Kasumi-1 (cell line): ENCODE measurements at regions not wholly inside any gene's neighbourhood (a gene's known extent, or its start where the extent isn't known, plus 50 kb on each side); places are given as distances from the start of the nearest gene placed in this dataset.
"Not testable (repeated sequence)": the region's sequence is repeated elsewhere in the genome, so short reads cannot be mapped to it uniquely, and the experiment has no call there.

Experiments used
- DNase-seq, 2 experiments: peaks; one replicate each; lab custom pipeline; 2025; lab: John Stamatoyannopoulos, UW

DNA sequence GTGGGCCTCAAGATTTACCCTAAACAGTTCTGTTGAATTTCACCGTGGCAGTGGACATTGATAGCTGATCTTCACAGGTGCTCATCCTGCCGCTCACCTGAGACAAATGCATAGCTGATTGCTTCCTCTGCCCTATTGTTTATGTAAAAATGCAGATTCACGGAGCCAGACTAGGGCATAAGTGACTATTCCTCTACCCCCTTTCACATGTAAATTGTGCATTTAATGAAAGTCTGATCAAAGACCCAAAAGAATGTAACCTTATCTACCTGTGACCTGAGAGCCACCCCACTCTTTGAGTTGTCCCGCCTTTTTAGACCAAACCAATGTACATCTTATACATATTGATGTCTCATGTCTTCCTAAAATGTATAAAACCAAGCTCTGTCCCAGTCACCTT lies 312.4 kb upstream of the CDH5 start:
- DNase-seq: no peak

DNA sequence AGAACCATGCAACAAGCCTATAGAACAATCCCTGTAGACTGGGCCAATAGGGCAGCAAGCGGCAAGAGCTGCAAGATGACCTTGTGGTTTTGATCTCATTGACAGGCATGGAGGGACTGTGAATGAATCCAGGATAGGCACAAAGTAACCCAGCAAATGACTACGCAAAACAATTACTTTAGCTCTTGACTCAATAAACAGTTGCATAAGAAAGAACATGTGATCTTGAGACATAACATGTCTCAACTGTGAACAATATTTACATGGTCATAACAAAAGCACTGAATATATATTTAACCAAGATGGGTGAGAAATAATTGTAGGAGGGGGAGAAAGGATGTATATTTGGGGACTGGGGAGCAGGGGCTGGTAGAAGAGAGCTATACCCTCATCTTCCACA lies 313.7 kb upstream of the CDH5 start:
- DNase-seq: no peak

DNA sequence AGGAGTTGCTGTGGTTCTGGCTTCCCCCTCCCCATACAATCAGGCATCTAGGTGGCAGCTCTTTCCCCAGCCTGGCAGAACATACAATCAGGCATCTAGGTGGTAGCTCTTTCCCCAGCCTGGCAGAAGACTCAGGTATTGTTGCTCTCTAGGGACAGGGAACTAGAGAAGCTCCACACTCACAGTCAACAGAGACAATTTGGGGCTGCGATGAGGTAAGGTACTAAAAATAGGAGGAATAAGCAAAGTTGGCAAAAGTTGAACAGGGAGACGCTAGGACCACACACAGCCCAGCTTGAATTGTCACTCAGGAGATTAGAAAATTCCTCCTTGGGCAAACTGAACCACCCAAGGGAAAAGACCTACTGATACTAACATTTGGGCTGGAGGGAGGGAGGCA lies 315.5 kb upstream of the CDH5 start:
- DNase-seq: no peak

- DNase-seq: no peak
Observed at GRCh38 chr16:66049865-66050264, 316.6 kb upstream of the CDH5 start.

GRCh38 chr16:66045626-66046025 lies 320.9 kb upstream of the CDH5 start:
- DNase-seq: no peak

DNA sequence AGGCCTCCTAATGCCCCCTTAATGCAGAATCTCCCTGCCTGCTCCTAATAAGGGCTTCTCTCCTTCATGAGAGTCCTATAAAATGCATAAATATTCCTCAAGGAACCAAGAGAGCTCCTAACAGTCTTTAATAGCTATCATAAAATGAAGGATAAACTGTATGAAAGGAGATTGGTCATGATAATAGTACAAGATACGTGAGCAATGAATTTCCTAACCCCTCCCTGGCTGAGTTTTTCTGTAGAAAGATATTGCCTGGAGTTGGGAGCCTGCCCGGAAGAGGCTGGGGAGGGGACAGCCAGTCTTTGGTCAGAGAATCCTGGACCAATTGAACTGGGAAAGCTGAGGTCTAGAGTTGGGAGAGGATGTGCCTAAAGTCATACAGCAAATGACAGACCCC lies 321.9 kb upstream of the CDH5 start:
- no peak for DNase-seq

GRCh38 chr16:66044089-66044488 lies 322.4 kb upstream of the CDH5 start:
- no peak for DNase-seq

- DNase-seq: no peak
Observed at GRCh38 chr16:66043326-66043725, 323.2 kb upstream of the CDH5 start.

GRCh38 chr16:66042341-66042740 lies 324.1 kb upstream of the CDH5 start:
- DNase-seq: no peak

DNA sequence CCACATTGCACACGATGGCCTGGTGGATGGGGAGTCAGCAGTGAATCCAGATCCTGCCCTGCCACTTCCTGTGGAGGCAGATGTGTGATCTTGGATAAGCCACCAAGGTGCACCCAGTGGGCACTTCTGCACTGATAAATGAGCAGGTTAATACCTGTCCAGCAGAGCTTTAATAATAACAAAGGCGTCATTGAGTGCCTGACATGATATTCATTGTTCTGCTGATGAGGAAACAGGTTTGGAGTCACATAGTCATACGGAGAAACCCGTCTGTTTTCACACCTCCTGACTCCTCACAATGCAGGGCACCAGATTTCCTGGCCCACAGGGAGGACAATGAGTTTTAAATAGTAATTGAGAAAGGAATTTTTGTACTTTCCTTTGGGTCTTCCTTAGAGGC lies 324.6 kb upstream of the CDH5 start:
- DNase-seq: no peak

DNA sequence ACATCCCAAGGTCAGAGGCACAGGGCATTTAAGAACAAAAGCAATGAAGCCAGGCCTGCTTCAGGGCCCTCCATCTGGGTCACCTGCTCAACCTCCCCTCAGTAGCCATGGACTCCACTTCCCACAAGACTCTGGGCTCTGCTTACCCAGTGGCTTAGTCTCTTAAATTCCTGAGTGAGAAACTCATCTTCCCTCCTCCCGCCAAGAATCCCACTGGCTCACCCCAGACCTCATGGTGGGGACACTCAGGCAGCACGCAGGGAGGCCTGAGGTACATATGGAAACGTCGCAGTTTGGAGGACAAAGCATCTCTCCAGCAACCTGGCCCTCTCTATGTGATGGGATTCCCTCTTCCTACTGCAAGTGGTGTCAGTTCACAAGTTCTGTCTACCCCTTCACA lies 326.7 kb upstream of the CDH5 start:
- no peak for DNase-seq

GRCh38 chr16:66036793-66037715 lies 329.4 kb upstream of the CDH5 start:
- DNase-seq: no peak

- no peak for DNase-seq
Observed at GRCh38 chr16:66036184-66036583, 330.3 kb upstream of the CDH5 start.

- DNase-seq: no peak
Observed at GRCh38 chr16:66035096-66035495, 331.4 kb upstream of the CDH5 start.

GRCh38 chr16:66032841-66033240 lies 333.6 kb upstream of the CDH5 start:
- no peak for DNase-seq

GRCh38 chr16:66030036-66030435 lies 336.5 kb upstream of the CDH5 start:
- no peak for DNase-seq

GRCh38 chr16:66028510-66029216 lies 337.8 kb upstream of the CDH5 start:
- no peak for DNase-seq

GRCh38 chr16:66026787-66027330 lies 339.6 kb upstream of the CDH5 start:
- no peak for DNase-seq

DNA sequence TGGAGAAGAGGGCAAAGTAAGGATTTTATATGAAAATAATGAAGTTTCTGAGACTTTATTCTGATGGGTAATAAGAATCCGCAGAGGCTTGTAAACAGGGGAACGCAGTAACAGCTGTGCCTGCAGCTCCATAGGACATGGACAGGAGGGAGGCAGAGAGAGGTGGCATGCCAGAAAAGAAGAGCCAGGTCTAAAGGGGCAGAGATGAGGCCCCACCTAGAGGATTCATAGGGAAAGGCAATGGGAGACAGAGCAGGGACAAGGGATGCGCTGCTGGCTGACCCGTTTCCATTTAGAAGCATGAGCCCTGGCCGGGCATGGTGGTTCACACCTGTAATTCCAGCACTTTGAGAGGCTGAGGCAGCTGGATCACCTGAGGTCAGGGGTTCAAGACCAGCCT lies 340.3 kb upstream of the CDH5 start:
- no peak for DNase-seq

DNA sequence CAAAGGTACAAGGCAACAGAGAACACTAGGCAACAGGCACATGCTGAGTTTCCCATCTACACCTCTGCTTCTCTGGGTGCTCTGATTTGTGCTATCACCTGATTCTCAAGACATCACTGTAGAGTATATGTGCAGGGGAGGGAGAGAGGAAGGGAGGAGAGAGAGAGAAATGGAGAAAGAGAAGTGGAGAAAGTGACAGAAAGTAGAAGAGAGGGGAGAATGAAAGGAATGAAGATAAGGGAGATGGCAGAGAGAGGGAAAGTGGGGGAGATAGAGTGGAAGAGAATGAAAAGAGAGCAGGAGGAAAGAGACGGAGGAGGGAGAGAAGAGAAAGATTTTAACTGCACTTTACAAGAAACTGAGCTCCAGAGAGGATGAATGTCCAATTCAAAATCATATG lies 340.7 kb upstream of the CDH5 start:
- DNase-seq: no peak

- DNase-seq: not testable (repeated sequence)
Observed at GRCh38 chr16:66024567-66024966, 341.9 kb upstream of the CDH5 start.

- no peak for DNase-seq
Observed at GRCh38 chr16:66023481-66023880, 343.0 kb upstream of the CDH5 start.

DNA sequence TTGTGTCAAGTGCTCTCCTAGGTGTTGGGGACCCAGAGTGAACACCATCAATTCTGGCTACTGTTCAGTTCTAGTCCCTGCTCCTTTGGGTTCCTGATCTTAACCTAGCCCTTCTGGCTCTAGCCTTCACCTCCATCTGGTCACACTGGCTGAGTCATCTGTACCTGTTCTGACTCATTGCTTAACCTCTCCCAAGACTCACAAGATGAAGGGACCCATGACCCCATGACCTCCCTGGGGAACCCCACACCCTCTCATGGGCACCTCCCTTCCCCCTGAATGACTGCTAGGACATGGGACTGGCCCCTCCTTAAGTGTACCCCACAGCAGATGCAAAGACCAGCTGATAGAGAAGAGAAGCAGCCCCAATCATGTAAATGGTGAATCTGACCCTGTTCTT lies 345.8 kb upstream of the CDH5 start:
- no peak for DNase-seq
